Osteoblast (primary cell): ENCODE measurements at regions not wholly inside any gene's neighbourhood (a gene's known extent, or its start where the extent isn't known, plus 50 kb on each side); places are given as distances from the start of the nearest gene placed in this dataset.
A peak's percentile ranks its signal among the peaks of the same experiment; 100 is the strongest.
"Not testable (repeated sequence)": the region's sequence is repeated elsewhere in the genome, so short reads cannot be mapped to it uniquely, and the experiment has no call there.

Experiments used
- DNase-seq: peaks from one replicate; pipeline ENCODE4 v3.0.0; 2011; ENCODE audit warnings: low spot score, mixed read lengths; ENCODE audit not compliant: insufficient read length; ENCODE audit errors: missing footprints
- H2AFZ ChIP-seq: 2 replicates; pipeline ENCODE4 v1.6.0; 2011; ENCODE audit warnings: mild to moderate bottlenecking, low read length
- H3K27ac ChIP-seq: 2 replicates; pipeline ENCODE4 v1.5.1; 2011; ENCODE audit warnings: mild to moderate bottlenecking, low read depth, low read length, moderate library complexity
- H3K27me3 ChIP-seq: 2 replicates; pipeline ENCODE4 v1.6.0; 2012; ENCODE audit warnings: mild to moderate bottlenecking, control low read depth, inconsistent platforms, low read length, moderate library complexity; ENCODE audit not compliant: insufficient read depth
- H3K36me3 ChIP-seq: 2 replicates; pipeline ENCODE4 v1.5.1; 2011; ENCODE audit warnings: mild to moderate bottlenecking, low read length, control low read depth, moderate library complexity; ENCODE audit not compliant: insufficient read depth
- H3K4me1 ChIP-seq: 2 replicates; pipeline ENCODE4 v1.5.1; 2011; ENCODE audit warnings: mild to moderate bottlenecking, low read length, control low read depth, moderate library complexity; ENCODE audit not compliant: insufficient read depth
- H3K4me2 ChIP-seq: 2 replicates; pipeline ENCODE4 v1.6.0; 2011; ENCODE audit warnings: mild to moderate bottlenecking, low read length; ENCODE audit not compliant: insufficient read depth
- H3K4me3 ChIP-seq: fragments of 200-600 bp; sonication (generic); 3 replicates; pipeline ENCODE4 v1.5.1; 2012; ENCODE audit warnings: mild to moderate bottlenecking, low read length, inconsistent platforms; ENCODE audit not compliant: insufficient read depth
- H3K79me2 ChIP-seq: 2 replicates; pipeline ENCODE4 v1.6.0; 2012; ENCODE audit warnings: mild to moderate bottlenecking, low read length, control low read depth, inconsistent platforms; ENCODE audit not compliant: insufficient read depth
- H3K9me3 ChIP-seq: 2 replicates; pipeline ENCODE4 v1.5.1; 2011; ENCODE audit warnings: low read depth, low read length, control low read depth
- H4K20me1 ChIP-seq: 2 replicates; pipeline ENCODE4 v1.6.0; 2012; ENCODE audit warnings: mild to moderate bottlenecking, low read length, control low read depth; ENCODE audit not compliant: insufficient read depth
- CTCF ChIP-seq: IDR thresholded peaks from 2 replicates; pipeline ENCODE4 v1.5.1; 2011; ENCODE audit warnings: mild to moderate bottlenecking, low read depth, low read length, moderate library complexity; ENCODE audit errors: extremely low read depth

DNA sequence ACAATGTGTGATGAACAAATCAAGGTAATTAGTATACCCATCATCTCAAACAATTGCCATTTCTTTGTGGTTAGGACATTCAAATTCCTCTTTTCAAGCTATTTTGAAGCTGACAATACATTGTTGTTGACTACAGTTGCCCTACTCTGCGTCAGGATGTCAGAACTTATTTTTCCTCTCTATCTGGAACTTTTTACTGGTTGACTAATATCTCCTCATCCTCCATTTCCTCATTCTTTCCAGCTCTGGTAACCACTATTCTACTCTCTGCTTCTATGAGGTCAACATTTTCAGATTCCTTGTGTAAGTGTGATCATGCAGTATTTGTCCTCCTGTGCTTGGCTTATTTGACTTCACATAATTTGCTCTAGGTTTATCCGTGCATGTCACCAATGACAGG lies 240.5 kb upstream of the HS3ST1 start:
- Histone ChIP-seq H2AFZ (no peak overlapping the region), H3K4me3 (no peak overlapping the region), H3K9me3 (no peaks in the 10 kb centered on the region), H3K27me3 (no peaks in the 10 kb centered on the region), H4K20me1 (no peaks in the 10 kb centered on the region), H3K27ac (no peak overlapping the region), H3K4me1 (no peaks in the 10 kb centered on the region), H3K36me3 (no peaks in the 10 kb centered on the region), H3K4me2 (no peak overlapping the region), H3K79me2 (no peaks in the 10 kb centered on the region)
- no peak for TF ChIP-seq CTCF
- DNase-seq: no peak

DNA sequence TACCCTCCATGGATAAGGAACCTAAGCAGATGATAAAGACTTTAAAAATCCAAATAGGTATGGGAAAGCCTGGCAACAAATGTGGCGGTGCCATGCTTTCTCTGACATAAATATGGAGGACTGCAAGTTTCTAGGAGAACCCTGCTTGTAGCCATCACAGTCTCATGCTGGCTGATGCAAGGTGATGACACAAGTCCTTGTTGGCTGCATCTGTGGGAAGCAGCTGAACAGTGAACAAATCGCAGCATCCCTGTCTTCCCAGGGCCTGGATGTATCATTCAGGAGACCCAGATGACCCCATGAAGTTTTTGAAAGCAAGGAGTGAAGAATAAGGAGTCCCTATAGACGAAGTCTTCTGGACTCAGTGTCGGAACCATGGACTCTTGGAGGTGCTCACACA lies 234.4 kb upstream of the HS3ST1 start:
- no peak for DNase-seq
- H3K27ac ChIP-seq: no peak overlapping the region
- H2AFZ ChIP-seq: no peak overlapping the region
- no peaks in the 10 kb centered on the region for H3K4me1 ChIP-seq
- no peak for TF ChIP-seq CTCF
- H3K9me3 ChIP-seq: no peaks in the 10 kb centered on the region
- no peak overlapping the region for H3K4me3 ChIP-seq
- no peaks in the 10 kb centered on the region for H3K36me3 ChIP-seq
- no peaks in the 10 kb centered on the region for H3K27me3 ChIP-seq
- H4K20me1 ChIP-seq: no peaks in the 10 kb centered on the region
- H3K79me2 ChIP-seq: no peaks in the 10 kb centered on the region
- no peak overlapping the region for H3K4me2 ChIP-seq

GRCh38 chr4:11650801-11651596 lies 222.3 kb upstream of the HS3ST1 start:
- no peaks in the 10 kb centered on the region for H3K79me2 ChIP-seq
- peak overlapping the region; percentile 15 for H3K27ac ChIP-seq
- H3K4me2 ChIP-seq: peak overlapping the region; percentile 81
- DNase-seq: no peak
- peaks cover 5% of the 10 kb centered on the region for H3K4me1 ChIP-seq
- H3K9me3 ChIP-seq: no peaks in the 10 kb centered on the region
- no peak for TF ChIP-seq CTCF
- peak overlapping the region; percentile 86 for H2AFZ ChIP-seq
- no peaks in the 10 kb centered on the region for H3K27me3 ChIP-seq
- H3K4me3 ChIP-seq: peak overlapping the region; percentile 62
- H4K20me1 ChIP-seq: no peaks in the 10 kb centered on the region
- no peaks in the 10 kb centered on the region for H3K36me3 ChIP-seq

- DNase-seq: no peak
- Histone ChIP-seq H2AFZ (no peak overlapping the region), H3K4me3 (no peak overlapping the region), H4K20me1 (no peaks in the 10 kb centered on the region), H3K79me2 (no peaks in the 10 kb centered on the region), H3K27ac (no peak overlapping the region), H3K36me3 (no peaks in the 10 kb centered on the region), H3K27me3 (no peaks in the 10 kb centered on the region), H3K4me2 (no peak overlapping the region), H3K4me1 (peaks cover 5% of the 10 kb centered on the region), H3K9me3 (no peaks in the 10 kb centered on the region)
- no peak for TF ChIP-seq CTCF
Observed at GRCh38 chr4:11647433-11647832, 218.7 kb upstream of the HS3ST1 start.

- H3K4me1 ChIP-seq, H3K27ac ChIP-seq, H4K20me1 ChIP-seq, H3K4me2 ChIP-seq, DNase-seq, H3K36me3 ChIP-seq, H3K79me2 ChIP-seq, H2AFZ ChIP-seq, H3K9me3 ChIP-seq, H3K27me3 ChIP-seq, H3K4me3 ChIP-seq: not testable (repeated sequence)
Observed at GRCh38 chr4:11643081-11643480, 214.4 kb upstream of the HS3ST1 start.
